GM10266 (cell line): ENCODE measurements at regions not wholly inside any gene's neighbourhood (a gene's known extent, or its start where the extent isn't known, plus 50 kb on each side); places are given as distances from the start of the nearest gene placed in this dataset.
"Not testable (repeated sequence)": the region's sequence is repeated elsewhere in the genome, so short reads cannot be mapped to it uniquely, and the experiment has no call there.

ENCODE experiments used
- DNase-seq: peaks from one replicate; pipeline ENCODE4 v3.0.0; 2012; ENCODE audit errors: extremely low spot score
- CTCF ChIP-seq: IDR thresholded peaks from 2 replicates; pipeline ENCODE4 v1.5.1; 2012; ENCODE audit warnings: mild to moderate bottlenecking, low read depth; ENCODE audit not compliant: control insufficient read depth, insufficient read depth; ENCODE audit errors: missing control alignments

GRCh38 chr3:27641271-27641800 is 80.8 kb downstream of the EOMES start:
- TF ChIP-seq CTCF: no peak
- no peak for DNase-seq

- DNase-seq: no peak
- no peak for TF ChIP-seq CTCF
Observed at GRCh38 chr3:27639271-27639670, 82.9 kb downstream of the EOMES start.

- TF ChIP-seq CTCF: no peak
- DNase-seq: no peak
Observed at GRCh38 chr3:27638594-27638993, 83.5 kb downstream of the EOMES start.

GRCh38 chr3:27637346-27637995 is 84.7 kb downstream of the EOMES start:
- no peak for DNase-seq
- TF ChIP-seq CTCF: no peak

- DNase-seq: not testable (repeated sequence)
Observed at GRCh38 chr3:27635006-27635405, 87.1 kb downstream of the EOMES start.

- no peak for DNase-seq
- TF ChIP-seq CTCF: no peak
Observed at GRCh38 chr3:27633224-27633545, 88.9 kb downstream of the EOMES start.

- no peak for TF ChIP-seq CTCF
- DNase-seq: peak; percentile 61
Observed at GRCh38 chr3:27632431-27633223, 89.5 kb downstream of the EOMES start.
